GM23338 (cell line): ENCODE measurements at regions not wholly inside any gene's neighbourhood (a gene's known extent, or its start where the extent isn't known, plus 50 kb on each side); places are given as distances from the start of the nearest gene placed in this dataset. TPM values are rescaled to one million over a fixed set of nuclear protein-coding genes. Genes with fewer than 3 reads are reported as not detected.
A peak's percentile ranks its signal among the peaks of the same experiment; 100 is the strongest.
"Not testable (repeated sequence)": the region's sequence is repeated elsewhere in the genome, so short reads cannot be mapped to it uniquely, and the experiment has no call there.

Experiments used
- ATAC-seq: fragments of 200-7000 bp; cut with Tn5 transposase; 3 replicates; pipeline ENCODE4 v1.9.1; 2020
- DNase-seq: peaks from one replicate; pipeline ENCODE4 v3.0.0-alpha.2; 2015; ENCODE audit warnings: low spot score
- H2AFZ ChIP-seq: fragments of 200-600 bp; sonication (generic); 2 replicates; pipeline ENCODE4 v1.8.0; 2016; ENCODE audit warnings: antibody characterized with exemption, mild to moderate bottlenecking, moderate library complexity
- H3F3A ChIP-seq: fragments of 200-600 bp; sonication (generic); replicated peaks from 2 replicates; pipeline ENCODE4 v1.8.0; 2017; ENCODE audit warnings: antibody characterized with exemption, mixed run types, low read depth
- H3K27ac ChIP-seq: fragments of 200-600 bp; sonication (generic); 2 replicates; pipeline ENCODE4 v1.6.1; 2016; ENCODE audit warnings: low read depth
- H3K27me3 ChIP-seq: fragments of 200-600 bp; sonication (generic); 2 replicates; pipeline ENCODE4 v1.8.0; 2016; ENCODE audit warnings: mild to moderate bottlenecking, mixed run types, moderate library complexity; ENCODE audit not compliant: insufficient read depth
- H3K36me3 ChIP-seq: fragments of 200-600 bp; sonication (generic); 2 replicates; pipeline ENCODE4 v1.8.0; 2016; ENCODE audit warnings: mild to moderate bottlenecking; ENCODE audit not compliant: insufficient read depth
- H3K4me1 ChIP-seq: fragments of 200-600 bp; sonication (generic); 2 replicates; pipeline ENCODE4 v1.8.0; 2016; ENCODE audit warnings: mild to moderate bottlenecking, moderate library complexity; ENCODE audit not compliant: insufficient read depth
- H3K4me2 ChIP-seq: fragments of 200-600 bp; sonication (generic); 2 replicates; pipeline ENCODE4 v1.7.1; 2017; ENCODE audit warnings: mixed run types
- H3K4me3 ChIP-seq: fragments of 200-600 bp; sonication (generic); 2 replicates; pipeline ENCODE4 v1.6.1; 2016; ENCODE audit warnings: mixed run types
- H3K79me2 ChIP-seq: fragments of 200-600 bp; sonication (generic); replicated peaks from 2 replicates; pipeline ENCODE4 v1.8.0; 2017; ENCODE audit warnings: mild to moderate bottlenecking; ENCODE audit not compliant: insufficient read depth
- H3K9me2 ChIP-seq: fragments of 200-600 bp; sonication (generic); 2 replicates; pipeline ENCODE4 v1.8.0; 2017; ENCODE audit not compliant: insufficient read depth
- H4K20me1 ChIP-seq: fragments of 200-600 bp; sonication (generic); replicated peaks from 2 replicates; pipeline ENCODE4 v1.8.0; 2017; ENCODE audit warnings: mild to moderate bottlenecking; ENCODE audit not compliant: insufficient read depth
- H3K27ac Mint-ChIP-seq: 2 replicates; pipeline ENCODE4 v1.8.0; 2020; ENCODE audit warnings: inconsistent platforms, mild to moderate bottlenecking, moderate library complexity, mixed read lengths
- H3K27me3 Mint-ChIP-seq: 3 replicates; pipeline ENCODE4 v1.8.0; 2022; ENCODE audit warnings: low read depth, mild to moderate bottlenecking, moderate library complexity, mixed read lengths, inconsistent platforms; ENCODE audit not compliant: insufficient read depth, poor library complexity
- H3K36me3 Mint-ChIP-seq: 3 replicates; pipeline ENCODE4 v1.8.0; 2021; ENCODE audit warnings: low read depth, mild to moderate bottlenecking, inconsistent platforms, moderate library complexity, mixed read lengths
- H3K4me1 Mint-ChIP-seq: 3 replicates; pipeline ENCODE4 v1.8.0; 2020; ENCODE audit warnings: mild to moderate bottlenecking, inconsistent platforms, mixed read lengths
- H3K4me3 Mint-ChIP-seq: 3 replicates; pipeline ENCODE4 v1.8.0; 2021; ENCODE audit warnings: moderate library complexity, mild to moderate bottlenecking, inconsistent platforms, mixed read lengths
- H3K9me3 Mint-ChIP-seq: 3 replicates; pipeline ENCODE4 v1.8.0; 2020; ENCODE audit warnings: moderate library complexity, mild to moderate bottlenecking, inconsistent platforms, mixed read lengths
- EZH2 ChIP-seq: fragments of 200-600 bp; sonication (generic); IDR thresholded peaks from one replicate; pipeline ENCODE4 v1.8.0; 2017; ENCODE audit warnings: antibody characterized with exemption, mild to moderate bottlenecking, low read depth; ENCODE audit not compliant: unreplicated experiment
- small RNA-seq: library from RNA; depleted of rRNA; stranded (forward); fragments of <200 nt; gene quantifications from one replicate; pipeline ENCODE3, GENCODE V24; 2014; ENCODE audit warnings: low replicate concordance

DNA sequence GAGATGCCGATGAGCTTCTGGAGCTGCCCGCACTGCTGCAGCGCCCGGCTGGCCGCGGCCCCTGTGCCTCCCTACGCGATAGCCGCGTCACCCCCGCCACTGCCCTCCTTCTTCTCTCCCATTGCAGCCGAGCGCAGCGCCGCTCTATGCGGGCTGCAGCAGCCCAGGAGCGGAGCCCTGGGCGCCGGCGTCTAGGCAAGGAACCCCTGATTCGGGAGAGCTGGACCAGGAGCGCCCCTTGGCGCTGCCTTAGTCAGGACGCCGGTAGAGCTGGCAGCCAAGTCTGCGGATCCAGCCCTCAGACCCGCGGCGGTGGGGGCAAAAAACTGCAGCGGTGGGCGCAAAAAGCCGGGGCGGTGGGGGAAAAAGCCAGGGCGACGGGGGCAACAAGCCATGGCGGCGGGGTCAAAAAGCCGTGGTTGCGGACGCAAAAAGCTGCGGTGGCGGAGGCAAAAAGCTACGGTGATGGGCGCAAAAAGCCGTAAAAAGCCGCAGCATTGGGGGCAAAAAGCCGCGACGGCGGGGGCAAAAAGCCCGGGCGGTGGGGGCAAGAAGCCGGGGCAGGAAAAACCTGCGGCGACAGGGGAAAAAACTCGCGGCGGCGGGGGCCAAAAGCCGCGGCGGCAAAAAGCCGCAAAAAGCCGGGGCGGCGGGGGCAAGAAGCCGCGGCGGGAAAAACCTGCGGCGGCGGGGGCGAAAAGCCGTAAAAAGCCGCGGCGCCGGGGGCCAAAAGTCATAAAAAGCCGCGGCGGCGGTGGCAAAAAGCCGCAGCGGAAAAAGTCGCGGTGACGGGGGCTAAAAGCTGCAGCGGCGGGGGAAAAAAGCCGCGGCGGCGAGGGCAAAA is 1668.6 kb downstream of the RPIA start:
- H2AFZ ChIP-seq, H3K27ac ChIP-seq, H3K36me3 Mint-ChIP-seq, H3K4me3 ChIP-seq, H3F3A ChIP-seq, H3K27me3 Mint-ChIP-seq, H3K27ac Mint-ChIP-seq, H3K36me3 ChIP-seq, H4K20me1 ChIP-seq, H3K4me2 ChIP-seq, DNase-seq, H3K4me1 ChIP-seq, H3K4me1 Mint-ChIP-seq, H3K4me3 Mint-ChIP-seq, ATAC-seq, H3K27me3 ChIP-seq, H3K79me2 ChIP-seq, H3K9me2 ChIP-seq: not testable (repeated sequence)
- peaks cover 17% of the 10 kb centered on the region for H3K9me3 Mint-ChIP-seq

DNA sequence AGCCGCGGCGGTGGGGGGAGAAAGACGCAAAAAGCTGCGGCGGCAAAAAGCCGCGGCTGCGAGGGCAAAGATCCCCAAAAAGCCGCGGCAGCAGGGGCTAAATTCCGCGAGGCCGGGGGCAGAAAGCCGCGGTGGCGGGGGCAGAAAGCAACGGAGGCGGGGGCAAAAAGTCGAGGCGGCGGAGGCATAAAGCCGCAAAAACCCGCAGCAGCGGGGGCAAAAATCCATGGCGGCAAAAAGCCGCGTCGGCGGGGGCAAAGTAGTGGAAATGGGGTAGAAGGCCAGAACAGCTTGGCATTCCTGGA is 1669.2 kb downstream of the RPIA start:
- not testable (repeated sequence) for H3K36me3 Mint-ChIP-seq, DNase-seq, H2AFZ ChIP-seq, H3K27ac ChIP-seq, ATAC-seq, H3K4me1 Mint-ChIP-seq, H3K4me3 Mint-ChIP-seq, H3K27me3 Mint-ChIP-seq, H3F3A ChIP-seq, H3K4me2 ChIP-seq, H3K4me3 ChIP-seq, H3K27ac Mint-ChIP-seq, H3K9me2 ChIP-seq, H4K20me1 ChIP-seq, H3K79me2 ChIP-seq, H3K4me1 ChIP-seq, H3K36me3 ChIP-seq, H3K27me3 ChIP-seq
- peak; percentile 53 for TF ChIP-seq EZH2
- H3K9me3 Mint-ChIP-seq = peaks cover 21% of the 10 kb centered on the region

Small RNA genes lying in the stretch of these regions (small RNA-seq; reads per million reads assigned to genes)
- gene AC233263.1 (not detected), gene AC233263.2 (not detected), gene IGKV1D-35 (not detected), gene IGKV2D-19 (not detected), gene IGKV2D-36 (not detected), gene IGKV2D-38 (not detected), gene IGKV3D-25 (not detected)
